NOMO-1 (cell line): ENCODE measurements at regions not wholly inside any gene's neighbourhood (a gene's known extent, or its start where the extent isn't known, plus 50 kb on each side); places are given as distances from the start of the nearest gene placed in this dataset.
A peak's percentile ranks its signal among the peaks of the same experiment; 100 is the strongest.

Experiments
- DNase-seq, 2 experiments: peaks; one replicate each; lab custom pipeline; 2025; ENCODE audit not compliant: unreplicated experiment in 2 of 2; lab: John Stamatoyannopoulos, UW

- DNase-seq: no peak
Observed at GRCh38 chr12:43052441-43052840, 462.9 kb upstream of the PRICKLE1 start.

GRCh38 chr12:43044241-43044640, 454.7 kb upstream of the PRICKLE1 start:
- DNase-seq: no peak

- DNase-seq: no peak
Observed at GRCh38 chr12:43038991-43039390, 449.4 kb upstream of the PRICKLE1 start.

- DNase-seq: no peak
Observed at GRCh38 chr12:43029971-43030370, 440.4 kb upstream of the PRICKLE1 start.

GRCh38 chr12:43028826-43029225, 439.3 kb upstream of the PRICKLE1 start:
- DNase-seq: no peak

GRCh38 chr12:43022838-43023237, 433.3 kb upstream of the PRICKLE1 start:
- DNase-seq: no peak

GRCh38 chr12:43015090-43015737, 425.7 kb upstream of the PRICKLE1 start:
- DNase-seq: no peak

GRCh38 chr12:43011383-43011926, 421.9 kb upstream of the PRICKLE1 start:
- peak in 1 of 2 experiments; percentile 31 for DNase-seq

- DNase-seq: no peak
Observed at GRCh38 chr12:43009846-43010240, 420.3 kb upstream of the PRICKLE1 start.

GRCh38 chr12:43008953-43009845, 419.7 kb upstream of the PRICKLE1 start:
- DNase-seq: no peak

GRCh38 chr12:43004908-43005307, 415.4 kb upstream of the PRICKLE1 start:
- no peak for DNase-seq

GRCh38 chr12:43004141-43004540, 414.6 kb upstream of the PRICKLE1 start:
- DNase-seq: no peak

- no peak for DNase-seq
Observed at GRCh38 chr12:42996869-42997431, 407.4 kb upstream of the PRICKLE1 start.

GRCh38 chr12:42992826-42993225, 403.3 kb upstream of the PRICKLE1 start:
- no peak for DNase-seq

GRCh38 chr12:42990387-42990786, 400.8 kb upstream of the PRICKLE1 start:
- no peak for DNase-seq

GRCh38 chr12:42987216-42987650, 397.7 kb upstream of the PRICKLE1 start:
- no peak for DNase-seq

- no peak for DNase-seq
Observed at GRCh38 chr12:42985506-42985905, 396.0 kb upstream of the PRICKLE1 start.

- DNase-seq: no peak
Observed at GRCh38 chr12:42982828-42983227, 393.3 kb upstream of the PRICKLE1 start.

GRCh38 chr12:42981379-42981778, 391.8 kb upstream of the PRICKLE1 start:
- no peak for DNase-seq

GRCh38 chr12:42980441-42980840, 390.9 kb upstream of the PRICKLE1 start:
- no peak for DNase-seq

- DNase-seq: no peak
Observed at GRCh38 chr12:42979746-42980145, 390.2 kb upstream of the PRICKLE1 start.
